ENCODE measurements at regions not wholly inside any gene's neighbourhood (a gene's known extent, or its start where the extent isn't known, plus 50 kb on each side); places are given as distances from the start of the nearest gene placed in this dataset.

GRCh38 chr2:126437016-126437415, 218.9 kb upstream of the GYPC start:
- H3K36me3 Mint-ChIP-seq (ENCODE audit: insufficient read depth, unreplicated experiment): no peaks in the 10 kb centered on the region
- no peaks in the 10 kb centered on the region for H3K9me3 Mint-ChIP-seq (ENCODE audit: unreplicated experiment)
- intact Hi-C loops (cut with micrococcal nuclease): no loop called here
- CTCF ChIA-PET: interaction anchor here (0.6 kb wide), 1 partner anchor 36 kb away, joined by 3 read pairs; no protein-coding TSS in a partner anchor
- no peak overlapping the region for H3K4me3 Mint-ChIP-seq (ENCODE audit: unreplicated experiment)
- H3K4me1 Mint-ChIP-seq (ENCODE audit: insufficient read depth, unreplicated experiment): no peaks in the 10 kb centered on the region
- DNase-seq (ENCODE audit: unreplicated experiment): no peak
- BruUV-seq (replicated peaks): no TSS peak
- H3K27me3 Mint-ChIP-seq (ENCODE audit: insufficient read depth, unreplicated experiment): peaks cover 12% of the 10 kb centered on the region
- no peak overlapping the region for H3K27ac Mint-ChIP-seq (ENCODE audit: low read depth, unreplicated experiment)
- no peak for TF ChIP-seq CTCF (IDR thresholded peaks at IDR 0.05; ENCODE audit: unreplicated experiment)
- POLR2A ChIA-PET: interaction anchor here (0.6 kb wide), 1 partner anchor 17 kb away, joined by 3 read pairs; no protein-coding TSS in a partner anchor

- H3K27ac Mint-ChIP-seq (ENCODE audit: low read depth, unreplicated experiment): no peak overlapping the region
- H3K36me3 Mint-ChIP-seq (ENCODE audit: insufficient read depth, unreplicated experiment): no peaks in the 10 kb centered on the region
- DNase-seq (ENCODE audit: unreplicated experiment): no peak
- no peak overlapping the region for H3K4me3 Mint-ChIP-seq (ENCODE audit: unreplicated experiment)
- TF ChIP-seq CTCF (IDR thresholded peaks at IDR 0.05; ENCODE audit: unreplicated experiment): no peak
- no peaks in the 10 kb centered on the region for H3K4me1 Mint-ChIP-seq (ENCODE audit: insufficient read depth, unreplicated experiment)
- peaks cover 12% of the 10 kb centered on the region for H3K27me3 Mint-ChIP-seq (ENCODE audit: insufficient read depth, unreplicated experiment)
- intact Hi-C loops (cut with micrococcal nuclease): no loop called here
- CTCF ChIA-PET: no interaction called here
- POLR2A ChIA-PET: no interaction called here
- BruUV-seq (replicated peaks): no TSS peak
- H3K9me3 Mint-ChIP-seq (ENCODE audit: unreplicated experiment): no peaks in the 10 kb centered on the region
These were observed 211.4 kb upstream of the GYPC start for GRCh38 chr2:126444512-126444911.

GRCh38 chr2:126446106-126446695, 209.8 kb upstream of the GYPC start:
- DNase-seq (ENCODE audit: unreplicated experiment): no peak
- TF ChIP-seq CTCF (IDR thresholded peaks at IDR 0.05; ENCODE audit: unreplicated experiment): no peak
- ChIA-PET CTCF (interaction anchor here (0.6 kb wide), 1 partner anchor 285 kb away, joined by 4 read pairs; no protein-coding TSS in a partner anchor), POLR2A (no interaction called here)
- no TSS peak for BruUV-seq (replicated peaks)
- intact Hi-C loops (cut with micrococcal nuclease): no loop called here
- no peaks in the 10 kb centered on the region for H3K9me3 Mint-ChIP-seq (ENCODE audit: unreplicated experiment)
- H3K4me1 Mint-ChIP-seq (ENCODE audit: insufficient read depth, unreplicated experiment): no peaks in the 10 kb centered on the region
- H3K27ac Mint-ChIP-seq (ENCODE audit: low read depth, unreplicated experiment): no peak overlapping the region
- peaks cover under 1% of the 10 kb centered on the region for H3K27me3 Mint-ChIP-seq (ENCODE audit: insufficient read depth, unreplicated experiment)
- H3K36me3 Mint-ChIP-seq (ENCODE audit: insufficient read depth, unreplicated experiment): no peaks in the 10 kb centered on the region
- no peak overlapping the region for H3K4me3 Mint-ChIP-seq (ENCODE audit: unreplicated experiment)

GRCh38 chr2:126448611-126449010, 207.3 kb upstream of the GYPC start:
- peak overlapping the region; percentile 28 for H3K4me3 Mint-ChIP-seq (ENCODE audit: unreplicated experiment)
- H3K9me3 Mint-ChIP-seq (ENCODE audit: unreplicated experiment): no peaks in the 10 kb centered on the region
- intact Hi-C loops (cut with micrococcal nuclease): no loop called here

More at GRCh38 chr2:126448611-126449010, 207.3 kb upstream of the GYPC start:
- Mint-ChIP-seq H3K36me3 (ENCODE audit: insufficient read depth, unreplicated experiment) (no peaks in the 10 kb centered on the region), H3K27ac (ENCODE audit: low read depth, unreplicated experiment) (no peak overlapping the region), H3K27me3 (ENCODE audit: insufficient read depth, unreplicated experiment) (no peaks in the 10 kb centered on the region), H3K4me1 (ENCODE audit: insufficient read depth, unreplicated experiment) (no peaks in the 10 kb centered on the region)
- no peak for TF ChIP-seq CTCF (IDR thresholded peaks at IDR 0.05; ENCODE audit: unreplicated experiment)
- CTCF ChIA-PET: no interaction called here
- no peak for DNase-seq (ENCODE audit: unreplicated experiment)
- BruUV-seq (replicated peaks): no TSS peak
- POLR2A ChIA-PET: interaction anchor here (0.7 kb wide), 1 partner anchor 14 kb away, joined by 3 read pairs; no protein-coding TSS in a partner anchor

Data from MCF 10A (cell line).